ENCODE measurements at regions not wholly inside any gene's neighbourhood (a gene's known extent, or its start where the extent isn't known, plus 50 kb on each side); places are given as distances from the start of the nearest gene placed in this dataset.
"Not testable (repeated sequence)": the region's sequence is repeated elsewhere in the genome, so short reads cannot be mapped to it uniquely, and the experiment has no call there.

- Histone ChIP-seq H3K27ac (no peak overlapping the region), H3K9me3 (no peaks in the 10 kb centered on the region), H3K27me3 (no peaks in the 10 kb centered on the region), H3K36me3 (no peaks in the 10 kb centered on the region), H3K4me1 (no peaks in the 10 kb centered on the region), H3K4me3 (no peak overlapping the region)
- no peak for DNase-seq (ENCODE audit: extremely low spot score in 2 of 2)
- TF ChIP-seq CTCF (IDR thresholded peaks at IDR 0.05) = no peak
- TF ChIP-seq POLR2AphosphoS5 (IDR thresholded peaks at IDR 0.05; ENCODE audit: insufficient read depth in 1 of 2, low read depth in 1 of 2) = no peak
- TF ChIP-seq POLR2A (IDR thresholded peaks at IDR 0.05) = no peak
- intact Hi-C loops (cut with DNase I) = no loop called here
Measured at GRCh38 chr2:77666251-77666980, 144.2 kb upstream of the LRRTM4 start.

GRCh38 chr2:77684543-77685319 is 162.6 kb upstream of the LRRTM4 start:
- H3K4me1 ChIP-seq; H3K9me3 ChIP-seq; H3K36me3 ChIP-seq; H3K27me3 ChIP-seq; intact Hi-C loops (cut with DNase I); H3K4me3 ChIP-seq; DNase-seq (ENCODE audit: extremely low spot score in 2 of 2); H3K27ac ChIP-seq: not testable (repeated sequence)

GRCh38 chr2:77712601-77713000 is 190.4 kb upstream of the LRRTM4 start:
- Histone ChIP-seq H3K27ac (no peak overlapping the region), H3K36me3 (no peaks in the 10 kb centered on the region), H3K4me1 (no peaks in the 10 kb centered on the region), H3K9me3 (no peaks in the 10 kb centered on the region), H3K4me3 (no peak overlapping the region), H3K27me3 (no peaks in the 10 kb centered on the region)
- no peak for TF ChIP-seq CTCF (IDR thresholded peaks at IDR 0.05)
- TF ChIP-seq POLR2AphosphoS5 (IDR thresholded peaks at IDR 0.05; ENCODE audit: insufficient read depth in 1 of 2, low read depth in 1 of 2) = no peak
- TF ChIP-seq POLR2A (IDR thresholded peaks at IDR 0.05) = no peak
- intact Hi-C loops (cut with DNase I) = no loop called here
- no peak for DNase-seq (ENCODE audit: extremely low spot score in 2 of 2)

- Histone ChIP-seq H3K27me3 (no peaks in the 10 kb centered on the region), H3K27ac (no peak overlapping the region), H3K4me3 (no peak overlapping the region), H3K4me1 (no peaks in the 10 kb centered on the region), H3K36me3 (no peaks in the 10 kb centered on the region), H3K9me3 (no peaks in the 10 kb centered on the region)
- intact Hi-C loops (cut with DNase I) = no loop called here
- TF ChIP-seq POLR2A (IDR thresholded peaks at IDR 0.05) = no peak
- no peak for TF ChIP-seq POLR2AphosphoS5 (IDR thresholded peaks at IDR 0.05; ENCODE audit: insufficient read depth in 1 of 2, low read depth in 1 of 2)
- TF ChIP-seq CTCF (IDR thresholded peaks at IDR 0.05) = no peak
- no peak for DNase-seq (ENCODE audit: extremely low spot score in 2 of 2)
Measured at GRCh38 chr2:77713412-77713811, 191.2 kb upstream of the LRRTM4 start.

GRCh38 chr2:77720115-77720514 is 197.9 kb upstream of the LRRTM4 start:
- Histone ChIP-seq H3K4me1 (no peaks in the 10 kb centered on the region), H3K36me3 (no peaks in the 10 kb centered on the region), H3K27me3 (no peaks in the 10 kb centered on the region), H3K9me3 (no peaks in the 10 kb centered on the region), H3K27ac (no peak overlapping the region), H3K4me3 (no peak overlapping the region)
- intact Hi-C loops (cut with DNase I) = no loop called here
- DNase-seq (ENCODE audit: extremely low spot score in 2 of 2) = no peak
- TF ChIP-seq CTCF (IDR thresholded peaks at IDR 0.05) (no peak), POLR2AphosphoS5 (IDR thresholded peaks at IDR 0.05; ENCODE audit: insufficient read depth in 1 of 2, low read depth in 1 of 2) (no peak), POLR2A (IDR thresholded peaks at IDR 0.05) (no peak)

Measured in vagina (tissue), 2 donors.